ENCODE measurements at regions not wholly inside any gene's neighbourhood (a gene's known extent, or its start where the extent isn't known, plus 50 kb on each side); places are given as distances from the start of the nearest gene placed in this dataset.

DNA sequence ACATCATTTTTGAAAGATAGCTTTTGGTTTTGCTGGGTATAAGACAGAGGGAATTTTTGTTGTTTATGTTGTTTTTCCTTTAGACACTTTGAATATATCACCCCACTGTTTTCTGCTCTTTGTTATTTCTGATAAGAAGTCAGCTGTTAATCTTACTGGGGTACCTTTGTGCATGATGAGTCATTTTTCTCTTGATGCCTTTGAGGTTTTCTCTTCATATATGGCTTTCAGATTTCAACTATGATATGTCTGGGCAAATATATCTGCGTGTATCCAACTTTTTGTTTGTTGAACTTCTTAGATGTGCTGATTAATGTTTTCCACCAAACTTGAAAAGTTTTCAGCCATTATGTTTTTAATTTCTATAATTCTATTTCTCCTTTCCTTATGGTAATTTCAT lies 208.6 kb upstream of the TMEM72 start:
- TF ChIP-seq, protein P1, sequence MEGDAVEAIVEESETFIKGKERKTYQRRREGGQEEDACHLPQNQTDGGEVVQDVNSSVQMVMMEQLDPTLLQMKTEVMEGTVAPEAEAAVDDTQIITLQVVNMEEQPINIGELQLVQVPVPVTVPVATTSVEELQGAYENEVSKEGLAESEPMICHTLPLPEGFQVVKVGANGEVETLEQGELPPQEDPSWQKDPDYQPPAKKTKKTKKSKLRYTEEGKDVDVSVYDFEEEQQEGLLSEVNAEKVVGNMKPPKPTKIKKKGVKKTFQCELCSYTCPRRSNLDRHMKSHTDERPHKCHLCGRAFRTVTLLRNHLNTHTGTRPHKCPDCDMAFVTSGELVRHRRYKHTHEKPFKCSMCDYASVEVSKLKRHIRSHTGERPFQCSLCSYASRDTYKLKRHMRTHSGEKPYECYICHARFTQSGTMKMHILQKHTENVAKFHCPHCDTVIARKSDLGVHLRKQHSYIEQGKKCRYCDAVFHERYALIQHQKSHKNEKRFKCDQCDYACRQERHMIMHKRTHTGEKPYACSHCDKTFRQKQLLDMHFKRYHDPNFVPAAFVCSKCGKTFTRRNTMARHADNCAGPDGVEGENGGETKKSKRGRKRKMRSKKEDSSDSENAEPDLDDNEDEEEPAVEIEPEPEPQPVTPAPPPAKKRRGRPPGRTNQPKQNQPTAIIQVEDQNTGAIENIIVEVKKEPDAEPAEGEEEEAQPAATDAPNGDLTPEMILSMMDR (conservative IDR thresholded peaks at IDR 0.05), result no peak
- H3K27ac ChIP-seq, result no peak overlapping the region

DNA sequence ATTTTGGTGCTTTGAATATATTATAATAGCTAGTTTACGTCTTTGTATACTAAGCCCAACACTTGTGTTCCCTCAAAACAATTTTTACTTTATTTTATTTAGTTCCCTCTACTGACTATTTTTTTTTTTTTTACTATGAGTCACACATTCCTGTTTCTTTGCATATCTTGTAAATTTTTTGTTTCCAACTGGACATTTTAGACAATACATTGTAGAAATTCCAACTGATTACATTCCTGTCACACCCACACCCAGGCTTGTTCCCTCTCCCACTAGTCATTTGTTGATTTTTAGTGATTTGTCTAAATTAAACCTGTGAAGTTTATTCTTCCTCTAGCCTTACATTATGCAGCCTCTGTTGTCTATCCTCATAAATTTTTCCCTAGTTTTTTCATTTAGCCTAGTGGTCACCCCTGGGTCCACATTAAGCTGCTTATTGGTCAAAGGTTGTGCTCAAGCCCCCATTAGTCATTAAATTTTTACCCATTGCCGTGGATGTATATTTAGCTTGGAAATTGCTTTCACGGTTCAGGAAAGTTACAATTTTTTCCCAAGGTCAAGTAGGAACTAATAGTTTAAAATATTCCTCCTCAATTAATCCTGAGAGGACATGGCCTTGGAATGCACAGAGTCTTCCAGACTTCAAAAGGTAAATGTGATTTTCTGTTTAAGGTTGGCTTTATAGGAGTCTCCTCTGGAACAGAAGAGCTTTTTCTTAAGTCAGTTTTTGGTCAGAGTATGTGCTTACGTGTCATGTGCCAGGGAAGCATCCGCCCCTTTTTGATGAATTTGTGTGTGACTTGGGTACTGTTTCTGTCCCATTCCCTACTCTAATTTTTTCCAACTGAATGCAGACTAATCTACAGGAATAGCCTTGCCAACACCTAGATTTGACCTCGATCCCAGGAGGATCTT lies 207.6 kb upstream of the TMEM72 start:
- no peak overlapping the region for H3K27ac ChIP-seq
- TF ChIP-seq, protein P1 (conservative IDR thresholded peaks at IDR 0.05), result no peak

DNA sequence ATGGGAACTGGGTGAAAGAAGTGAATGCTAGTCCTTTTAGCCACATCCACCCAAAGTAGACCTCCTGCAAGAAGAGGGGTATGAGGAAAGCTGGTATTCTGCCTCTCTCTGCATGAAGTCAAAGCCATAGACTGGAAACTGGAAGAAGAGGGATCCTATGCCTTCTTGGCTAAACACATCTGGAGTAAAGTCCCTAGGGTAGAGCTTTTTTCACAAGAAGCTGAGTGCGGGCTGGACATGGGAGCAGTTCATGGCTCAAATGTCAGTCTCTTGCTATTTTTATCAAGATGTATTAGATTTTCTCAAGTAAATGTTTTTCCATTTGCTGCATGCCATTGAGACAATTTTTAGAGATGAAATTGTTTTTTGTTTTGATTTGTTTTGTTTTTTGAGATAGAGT lies 206.5 kb upstream of the TMEM72 start:
- TF ChIP-seq, protein P1 (conservative IDR thresholded peaks at IDR 0.05), result no peak
- no peak overlapping the region for H3K27ac ChIP-seq

DNA sequence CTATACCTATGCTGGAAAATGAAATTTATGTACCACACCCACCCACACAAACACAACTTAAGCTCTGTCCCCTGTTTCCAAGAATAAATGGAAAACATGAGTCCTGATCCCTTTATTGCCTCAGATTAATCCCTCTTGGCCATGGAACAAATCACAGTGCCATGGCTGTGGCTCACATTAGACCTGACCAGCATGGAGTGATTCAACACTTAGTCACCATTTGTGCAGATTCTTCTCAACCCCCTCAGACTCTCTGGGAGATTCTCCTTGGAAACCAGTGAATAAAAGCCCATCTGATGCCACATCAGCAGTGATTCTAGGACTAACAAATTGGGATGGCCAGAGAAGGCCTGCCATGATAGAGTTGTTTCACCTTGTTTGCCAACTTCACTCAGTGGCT lies 204.4 kb upstream of the TMEM72 start:
- TF ChIP-seq, protein P1 (conservative IDR thresholded peaks at IDR 0.05), result no peak
- no peak overlapping the region for H3K27ac ChIP-seq

DNA sequence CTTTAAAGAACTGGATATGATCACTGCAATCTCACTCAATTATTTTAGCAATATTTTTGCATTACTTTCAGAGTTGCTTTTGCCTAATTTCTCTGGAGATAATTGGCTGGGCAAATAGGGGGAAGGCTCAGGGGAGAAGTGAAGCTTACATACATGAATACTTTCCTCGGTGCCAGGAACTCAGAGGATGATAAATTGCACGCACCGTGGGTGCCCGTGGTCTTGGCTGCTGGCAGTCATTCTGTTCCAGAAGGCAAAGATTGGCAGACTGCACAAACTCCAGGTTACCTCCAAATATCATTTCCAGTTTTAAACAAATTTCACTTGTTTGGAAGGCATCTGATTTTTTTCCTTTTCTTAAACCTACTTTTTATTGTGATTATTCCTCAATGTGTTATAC lies 197.8 kb upstream of the TMEM72 start:
- no peak overlapping the region for H3K27ac ChIP-seq
- TF ChIP-seq, protein P1 (conservative IDR thresholded peaks at IDR 0.05), result no peak

DNA sequence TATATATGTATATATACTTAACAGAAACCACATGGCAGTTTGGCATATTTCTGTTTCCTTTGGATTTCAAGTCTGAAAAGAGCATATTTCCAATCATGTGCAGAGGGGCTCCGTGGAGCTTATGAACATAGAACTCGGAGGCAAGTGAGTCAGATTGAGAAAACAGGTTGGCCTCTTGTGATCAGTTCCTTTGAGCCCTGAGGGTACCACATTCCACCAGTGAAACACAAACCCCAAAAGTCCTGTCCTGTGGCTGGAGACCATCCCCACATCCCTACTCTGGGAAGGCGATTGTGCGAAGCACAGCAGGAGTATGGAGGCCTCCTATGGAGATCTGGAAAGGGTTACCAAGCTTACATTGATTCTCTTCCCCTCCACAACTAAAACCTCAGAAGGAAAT lies 196.7 kb upstream of the TMEM72 start:
- no peak overlapping the region for H3K27ac ChIP-seq
- TF ChIP-seq, protein P1 (conservative IDR thresholded peaks at IDR 0.05), result no peak

DNA sequence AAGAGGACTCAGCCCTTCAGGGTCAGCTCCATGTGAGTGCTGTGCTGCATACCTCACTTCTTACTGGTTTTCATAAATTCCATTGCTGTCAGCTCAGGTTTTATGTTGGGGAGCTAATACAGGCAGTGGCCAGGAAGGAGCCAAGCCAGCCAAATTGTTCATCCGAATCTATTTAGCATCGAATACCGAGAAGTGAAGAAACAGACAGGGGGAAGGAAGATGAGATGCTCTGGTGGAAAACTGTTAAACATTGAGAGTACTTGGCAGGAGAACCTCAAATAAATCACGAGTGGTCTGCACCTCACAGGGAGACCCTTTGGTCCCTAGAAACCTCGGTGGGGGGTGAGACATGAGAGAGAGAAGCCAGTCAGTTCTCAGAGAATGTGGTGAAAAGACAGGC lies 196.0 kb upstream of the TMEM72 start:
- H3K27ac ChIP-seq, result no peak overlapping the region
- TF ChIP-seq, protein P1 (conservative IDR thresholded peaks at IDR 0.05), result no peak
